ENCODE measurements at regions not wholly inside any gene's neighbourhood (a gene's known extent, or its start where the extent isn't known, plus 50 kb on each side); places are given as distances from the start of the nearest gene placed in this dataset.
A peak's percentile ranks its signal among the peaks of the same experiment; 100 is the strongest.

GRCh38 chr20:22492497-22492896 is 91.9 kb downstream of the FOXA2 start:
- TF ChIP-seq CTCF (IDR thresholded peaks at IDR 0.05; ENCODE audit: borderline replicate concordance, extremely low read depth, insufficient read depth), result no peak
- no peak overlapping the region for H3K9ac ChIP-seq (ENCODE audit: low read length in 3 of 3)
- H3K9me3 ChIP-seq (ENCODE audit: control insufficient read depth in 2 of 3, insufficient read depth in 1 of 3, low read length in 3 of 3), result no peaks in the 10 kb centered on the region
- no peak overlapping the region for H3K27ac ChIP-seq (ENCODE audit: low read depth in 2 of 2, low read length in 2 of 2)
- no peak overlapping the region for H3K4me3 ChIP-seq (ENCODE audit: low read length in 3 of 3)
- no peak for DNase-seq
- no peak for FAIRE-seq
- H3K27me3 ChIP-seq (ENCODE audit: control insufficient read depth, insufficient read depth, low read length), result no peaks in the 10 kb centered on the region
- no peaks in the 10 kb centered on the region for H3K4me1 ChIP-seq (ENCODE audit: control insufficient read depth in 2 of 3, insufficient read depth in 2 of 3, low read depth in 1 of 3, low read length in 3 of 3)
- no peaks in the 10 kb centered on the region for H3K36me3 ChIP-seq (ENCODE audit: control insufficient read depth in 2 of 3, insufficient read depth in 3 of 3, low read length in 3 of 3)
- intact Hi-C loops (cut with DNase I), result no loop called here

GRCh38 chr20:22491194-22491505 is 93.2 kb downstream of the FOXA2 start:
- intact Hi-C loops (cut with DNase I), result no loop called here
- DNase-seq, result peak in 3 of 5 donors; percentile 78 to 84 (median 82)
- no peak for FAIRE-seq
- Histone ChIP-seq H3K9ac (ENCODE audit: low read length in 3 of 3) (no peak overlapping the region), H3K27me3 (ENCODE audit: control insufficient read depth, insufficient read depth, low read length) (no peaks in the 10 kb centered on the region), H3K36me3 (ENCODE audit: control insufficient read depth in 2 of 3, insufficient read depth in 3 of 3, low read length in 3 of 3) (no peaks in the 10 kb centered on the region), H3K9me3 (ENCODE audit: control insufficient read depth in 2 of 3, insufficient read depth in 1 of 3, low read length in 3 of 3) (no peaks in the 10 kb centered on the region), H3K27ac (ENCODE audit: low read depth in 2 of 2, low read length in 2 of 2) (no peak overlapping the region), H3K4me3 (ENCODE audit: low read length in 3 of 3) (no peak overlapping the region), H3K4me1 (ENCODE audit: control insufficient read depth in 2 of 3, insufficient read depth in 2 of 3, low read depth in 1 of 3, low read length in 3 of 3) (no peaks in the 10 kb centered on the region)
- no peak for TF ChIP-seq CTCF (IDR thresholded peaks at IDR 0.05; ENCODE audit: borderline replicate concordance, extremely low read depth, insufficient read depth)

GRCh38 chr20:22490287-22491193 is 93.8 kb downstream of the FOXA2 start:
- TF ChIP-seq CTCF (IDR thresholded peaks at IDR 0.05; ENCODE audit: borderline replicate concordance, extremely low read depth, insufficient read depth), result no peak
- Histone ChIP-seq H3K9me3 (ENCODE audit: control insufficient read depth in 2 of 3, insufficient read depth in 1 of 3, low read length in 3 of 3) (no peaks in the 10 kb centered on the region), H3K9ac (ENCODE audit: low read length in 3 of 3) (peak overlapping the region in 1 of 3 donors; percentile 40), H3K27ac (ENCODE audit: low read depth in 2 of 2, low read length in 2 of 2) (peak overlapping the region in 1 of 2 donors; percentile 11), H3K4me1 (ENCODE audit: control insufficient read depth in 2 of 3, insufficient read depth in 2 of 3, low read depth in 1 of 3, low read length in 3 of 3) (no peaks in the 10 kb centered on the region), H3K27me3 (ENCODE audit: control insufficient read depth, insufficient read depth, low read length) (no peaks in the 10 kb centered on the region), H3K36me3 (ENCODE audit: control insufficient read depth in 2 of 3, insufficient read depth in 3 of 3, low read length in 3 of 3) (no peaks in the 10 kb centered on the region), H3K4me3 (ENCODE audit: low read length in 3 of 3) (peak overlapping the region in 2 of 3 donors; percentile 23 to 35)
- intact Hi-C loops (cut with DNase I), result no loop called here
- FAIRE-seq (no peak), DNase-seq (peak; percentile 80 to 90 (median 86))
